22Rv1 (cell line): ENCODE measurements at regions not wholly inside any gene's neighbourhood (a gene's known extent, or its start where the extent isn't known, plus 50 kb on each side); places are given as distances from the start of the nearest gene placed in this dataset.
"Not testable (repeated sequence)": the region's sequence is repeated elsewhere in the genome, so short reads cannot be mapped to it uniquely, and the experiment has no call there.

Experiments used
- H3K27ac ChIP-seq: fragments of 450-650 bp; 2 replicates; pipeline ENCODE4 v1.5.1; 2017
- CTCF ChIP-seq: fragments of 450-650 bp; IDR thresholded peaks from 2 replicates; pipeline ENCODE4 v1.5.1; 2017; ENCODE audit warnings: mild to moderate bottlenecking
- ZFX ChIP-seq: fragments of 450-650 bp; IDR thresholded peaks from 2 replicates; pipeline ENCODE4 v1.6.1; 2017; ENCODE audit warnings: antibody characterized with exemption, borderline replicate concordance

DNA sequence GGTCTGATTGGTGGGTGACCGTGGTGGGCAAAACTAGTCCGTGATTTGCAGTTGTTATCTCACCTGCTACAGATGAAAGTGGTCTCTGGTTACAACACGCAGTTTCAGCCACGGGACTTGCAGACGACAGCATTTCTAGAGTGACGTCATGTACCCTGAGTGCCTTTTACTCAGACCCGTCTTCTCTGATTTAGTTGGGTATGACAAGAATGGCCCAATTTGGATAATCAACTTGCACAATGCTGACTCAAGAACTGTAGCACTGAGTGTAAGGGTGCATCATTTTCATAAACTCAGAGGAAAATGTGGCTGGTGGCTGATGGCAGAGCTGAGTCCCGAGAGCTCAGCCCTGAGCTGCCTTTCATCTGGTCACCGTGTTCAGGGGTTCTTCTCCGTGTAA, 281.4 kb upstream of the FRG1 start:
- no peak overlapping the region for H3K27ac ChIP-seq
- no peak for TF ChIP-seq CTCF
- no peak for TF ChIP-seq ZFX

DNA sequence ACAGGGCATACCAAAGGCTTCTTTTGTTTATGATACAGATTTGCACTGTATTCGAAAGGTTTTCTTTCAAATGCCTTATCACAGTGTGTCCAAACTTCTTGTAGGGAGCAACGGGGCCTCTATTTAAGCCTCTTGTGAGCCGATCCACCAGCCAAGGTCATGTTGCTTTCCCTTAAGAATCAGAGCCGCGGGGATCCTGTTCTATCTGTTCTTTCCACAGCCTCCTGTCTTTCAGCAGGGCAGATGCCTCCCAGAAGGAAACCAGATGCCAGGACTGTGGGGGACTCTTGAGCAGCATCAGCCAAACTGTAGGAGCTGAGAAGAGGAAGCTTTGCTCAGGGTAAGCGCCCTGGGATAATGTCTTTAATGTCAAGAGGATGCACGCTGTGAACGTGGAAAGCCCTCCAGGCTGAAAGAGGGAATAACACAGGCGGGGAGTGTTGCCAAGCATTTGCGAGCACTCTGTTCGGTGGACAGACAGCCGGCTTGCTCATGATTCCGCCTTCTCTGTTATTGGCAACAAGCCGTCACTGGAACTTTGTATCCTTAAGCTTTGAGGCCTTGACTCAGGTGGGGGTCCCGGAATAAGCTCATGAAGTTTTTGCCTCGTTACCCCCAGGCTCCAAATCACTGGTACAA, 279.8 kb upstream of the FRG1 start:
- TF ChIP-seq CTCF, result no peak
- TF ChIP-seq ZFX, result no peak
- no peak overlapping the region for H3K27ac ChIP-seq

DNA sequence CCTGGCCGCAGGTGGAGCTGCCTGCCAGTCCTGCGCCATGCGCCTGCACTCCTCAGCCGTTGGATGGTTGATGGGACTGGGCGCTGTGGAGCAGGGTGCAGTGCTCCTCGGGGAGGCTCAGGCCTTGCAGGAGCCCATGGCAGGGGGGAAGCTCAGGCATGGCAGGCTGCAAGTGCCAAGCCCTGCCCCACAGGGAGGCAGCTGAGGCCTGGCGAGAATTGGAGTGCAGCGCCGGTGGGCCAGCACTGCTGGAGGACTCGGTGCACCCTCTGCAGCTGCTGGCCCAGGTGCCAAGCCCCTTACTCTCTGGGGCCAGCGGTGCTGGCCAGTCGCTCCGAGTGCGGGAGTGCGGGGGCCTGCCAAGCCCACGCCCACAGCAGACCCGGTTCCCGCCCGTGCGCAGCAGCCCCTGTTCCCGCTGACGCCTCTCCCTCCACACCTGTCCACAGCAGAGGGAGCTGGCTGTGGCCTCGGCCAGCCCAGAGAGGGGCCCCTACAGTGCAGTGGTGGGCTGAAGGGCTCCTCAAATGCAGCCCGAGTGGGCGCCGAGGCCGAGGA, 275.9 kb upstream of the FRG1 start:
- H3K27ac ChIP-seq, result no peak overlapping the region
- TF ChIP-seq ZFX (no peak), CTCF (no peak)

- H3K27ac ChIP-seq, result not testable (repeated sequence)
Observed at GRCh38 chr4:189665712-189666305, 274.9 kb upstream of the FRG1 start.

DNA sequence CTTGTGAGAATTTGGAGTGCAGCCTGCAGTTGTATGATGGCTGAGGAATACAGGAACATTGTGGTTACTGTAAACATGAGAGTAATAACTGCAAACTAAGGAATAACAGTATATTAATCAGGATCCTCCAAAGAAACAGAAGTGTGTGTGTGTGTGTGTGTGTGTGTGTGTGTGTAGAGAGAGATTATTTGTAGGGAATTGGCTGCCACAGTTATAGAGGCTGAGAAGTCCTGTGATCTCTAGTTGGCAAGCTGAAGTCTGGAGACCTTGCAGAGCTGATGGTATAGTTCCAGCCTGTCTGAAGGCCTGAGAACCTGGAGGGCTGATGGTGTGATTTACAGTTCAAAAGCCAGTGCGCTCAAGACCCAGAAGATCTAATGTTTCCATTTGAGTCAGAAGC, 273.3 kb upstream of the FRG1 start:
- not testable (repeated sequence) for H3K27ac ChIP-seq

GRCh38 chr4:189697675-189698245, 242.9 kb upstream of the FRG1 start:
- not testable (repeated sequence) for H3K27ac ChIP-seq

DNA sequence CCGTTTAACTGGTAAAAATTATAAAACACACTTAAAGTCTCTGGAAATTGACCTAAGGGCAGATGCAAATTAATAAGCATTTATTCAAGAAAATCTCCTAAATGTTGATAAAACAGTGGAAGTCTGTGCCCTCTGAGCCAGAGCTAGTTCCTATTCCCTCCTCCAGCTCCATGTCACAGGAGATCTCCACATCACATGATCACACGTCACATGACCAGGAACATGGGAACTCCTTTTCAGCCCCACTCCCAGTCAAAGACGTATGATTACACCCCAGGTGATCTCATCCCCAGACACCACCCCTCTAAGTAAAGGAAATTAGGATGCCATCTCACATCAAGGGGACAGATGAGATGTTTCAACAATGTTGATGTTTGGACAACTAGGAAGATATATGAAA, 237.7 kb upstream of the FRG1 start:
- not testable (repeated sequence) for H3K27ac ChIP-seq

DNA sequence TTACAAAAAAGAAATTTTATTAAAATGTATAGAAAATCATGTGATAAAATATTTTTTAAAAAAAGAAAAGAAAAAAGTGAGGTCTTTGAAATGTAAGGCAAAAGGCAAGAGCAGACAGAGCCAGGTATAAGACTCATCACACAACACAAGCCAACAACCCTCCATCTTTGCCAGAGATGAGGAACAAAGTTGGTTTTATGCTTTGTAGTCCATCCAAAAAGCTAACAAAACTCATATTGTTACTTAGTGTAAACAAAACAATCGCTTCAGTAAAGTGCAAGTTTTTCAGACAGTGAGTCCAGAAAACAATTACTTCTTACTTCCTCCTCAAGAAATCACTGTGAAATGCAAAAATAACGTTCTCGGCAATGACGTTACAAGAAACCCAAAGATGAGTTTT, 233.9 kb upstream of the FRG1 start:
- not testable (repeated sequence) for H3K27ac ChIP-seq

GRCh38 chr4:189707227-189707626, 233.4 kb upstream of the FRG1 start:
- H3K27ac ChIP-seq, result not testable (repeated sequence)

- not testable (repeated sequence) for H3K27ac ChIP-seq
Observed at GRCh38 chr4:189711956-189712355, 228.7 kb upstream of the FRG1 start.

- H3K27ac ChIP-seq, result not testable (repeated sequence)
Observed at GRCh38 chr4:189721016-189721993, 219.4 kb upstream of the FRG1 start.

- not testable (repeated sequence) for H3K27ac ChIP-seq
Observed at GRCh38 chr4:189722324-189723003, 218.2 kb upstream of the FRG1 start.

- not testable (repeated sequence) for H3K27ac ChIP-seq
Observed at GRCh38 chr4:189727982-189728638, 212.6 kb upstream of the FRG1 start.

DNA sequence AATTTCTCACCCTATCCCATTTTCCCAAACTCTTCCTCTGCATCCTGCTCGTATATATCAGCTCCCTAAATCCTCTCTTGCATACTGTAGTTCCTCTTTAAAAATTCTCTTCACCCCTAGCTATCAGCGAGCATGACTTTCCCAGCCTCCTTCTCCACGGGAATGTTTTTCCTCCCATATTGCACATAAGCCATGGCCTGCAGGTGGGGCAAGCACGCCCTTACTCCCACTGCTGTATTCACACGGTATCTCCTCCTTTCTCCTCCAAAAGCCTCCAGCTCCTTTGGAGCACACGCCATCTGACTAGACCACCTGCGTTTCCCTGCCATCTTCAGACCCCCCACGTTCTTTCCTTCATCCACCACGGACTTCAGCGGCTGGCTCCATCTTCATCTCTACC, 208.7 kb upstream of the FRG1 start:
- H3K27ac ChIP-seq, result not testable (repeated sequence)

DNA sequence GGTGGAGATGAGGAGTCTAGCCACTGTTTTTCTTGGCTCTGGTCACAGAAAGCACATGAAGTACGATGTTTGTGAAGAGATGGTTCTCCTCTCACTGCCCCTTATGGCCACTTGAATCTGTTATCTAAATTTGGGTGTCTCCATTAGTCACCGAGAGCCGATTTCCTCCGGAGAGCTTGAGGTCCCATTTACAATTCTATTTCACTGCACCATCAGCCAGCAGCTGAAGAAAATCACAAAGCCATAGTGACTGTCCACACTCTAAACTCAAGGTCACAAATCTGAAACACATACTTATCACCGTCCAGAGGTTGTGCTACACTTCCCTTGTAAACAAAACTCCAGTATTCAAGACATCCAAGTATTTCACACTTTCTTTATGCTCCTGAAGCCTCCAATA, 207.2 kb upstream of the FRG1 start:
- H3K27ac ChIP-seq, result not testable (repeated sequence)
